ENCODE measurements at regions not wholly inside any gene's neighbourhood (a gene's known extent, or its start where the extent isn't known, plus 50 kb on each side); places are given as distances from the start of the nearest gene placed in this dataset.

DNA sequence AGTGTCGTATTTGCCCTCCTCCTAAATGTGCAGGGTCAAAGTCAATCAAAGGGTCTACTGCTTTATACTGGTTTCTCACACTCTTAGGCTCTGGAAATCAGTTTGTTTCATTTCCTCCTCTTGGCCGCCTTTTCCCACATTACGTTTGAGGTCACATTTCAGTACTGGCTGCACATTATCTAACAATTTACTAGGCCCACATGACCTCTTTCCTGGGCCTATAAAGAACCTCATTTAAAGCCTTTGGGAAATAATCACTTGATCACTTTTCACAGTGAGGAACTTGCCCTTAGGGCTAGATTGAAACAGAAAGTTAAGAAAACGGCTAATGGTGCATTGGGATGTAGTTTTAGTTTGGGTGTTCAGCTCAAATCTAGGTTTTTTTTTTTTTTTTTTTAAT is 497.5 kb downstream of the RERGL start:
- TF ChIP-seq, protein P1, sequence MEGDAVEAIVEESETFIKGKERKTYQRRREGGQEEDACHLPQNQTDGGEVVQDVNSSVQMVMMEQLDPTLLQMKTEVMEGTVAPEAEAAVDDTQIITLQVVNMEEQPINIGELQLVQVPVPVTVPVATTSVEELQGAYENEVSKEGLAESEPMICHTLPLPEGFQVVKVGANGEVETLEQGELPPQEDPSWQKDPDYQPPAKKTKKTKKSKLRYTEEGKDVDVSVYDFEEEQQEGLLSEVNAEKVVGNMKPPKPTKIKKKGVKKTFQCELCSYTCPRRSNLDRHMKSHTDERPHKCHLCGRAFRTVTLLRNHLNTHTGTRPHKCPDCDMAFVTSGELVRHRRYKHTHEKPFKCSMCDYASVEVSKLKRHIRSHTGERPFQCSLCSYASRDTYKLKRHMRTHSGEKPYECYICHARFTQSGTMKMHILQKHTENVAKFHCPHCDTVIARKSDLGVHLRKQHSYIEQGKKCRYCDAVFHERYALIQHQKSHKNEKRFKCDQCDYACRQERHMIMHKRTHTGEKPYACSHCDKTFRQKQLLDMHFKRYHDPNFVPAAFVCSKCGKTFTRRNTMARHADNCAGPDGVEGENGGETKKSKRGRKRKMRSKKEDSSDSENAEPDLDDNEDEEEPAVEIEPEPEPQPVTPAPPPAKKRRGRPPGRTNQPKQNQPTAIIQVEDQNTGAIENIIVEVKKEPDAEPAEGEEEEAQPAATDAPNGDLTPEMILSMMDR (IDR thresholded peaks at IDR 0.05), result no peak
- TF ChIP-seq, protein P2, sequence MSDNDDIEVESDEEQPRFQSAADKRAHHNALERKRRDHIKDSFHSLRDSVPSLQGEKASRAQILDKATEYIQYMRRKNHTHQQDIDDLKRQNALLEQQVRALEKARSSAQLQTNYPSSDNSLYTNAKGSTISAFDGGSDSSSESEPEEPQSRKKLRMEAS (CRISPR knock-in tag; IDR thresholded peaks at IDR 0.05), result no peak
- TF ChIP-seq, protein P3, sequence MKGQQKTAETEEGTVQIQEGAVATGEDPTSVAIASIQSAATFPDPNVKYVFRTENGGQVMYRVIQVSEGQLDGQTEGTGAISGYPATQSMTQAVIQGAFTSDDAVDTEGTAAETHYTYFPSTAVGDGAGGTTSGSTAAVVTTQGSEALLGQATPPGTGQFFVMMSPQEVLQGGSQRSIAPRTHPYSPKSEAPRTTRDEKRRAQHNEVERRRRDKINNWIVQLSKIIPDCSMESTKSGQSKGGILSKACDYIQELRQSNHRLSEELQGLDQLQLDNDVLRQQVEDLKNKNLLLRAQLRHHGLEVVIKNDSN (CRISPR knock-in tag; IDR thresholded peaks at IDR 0.05), result no peak
- TF ChIP-seq ELF4 (CRISPR knock-in tag; IDR thresholded peaks at IDR 0.05; ENCODE audit: low read depth) (no peak), TEAD4 (CRISPR knock-in tag; IDR thresholded peaks at IDR 0.05) (no peak)
- TF ChIP-seq, protein P4, sequence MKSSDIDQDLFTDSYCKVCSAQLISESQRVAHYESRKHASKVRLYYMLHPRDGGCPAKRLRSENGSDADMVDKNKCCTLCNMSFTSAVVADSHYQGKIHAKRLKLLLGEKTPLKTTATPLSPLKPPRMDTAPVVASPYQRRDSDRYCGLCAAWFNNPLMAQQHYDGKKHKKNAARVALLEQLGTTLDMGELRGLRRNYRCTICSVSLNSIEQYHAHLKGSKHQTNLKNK (CRISPR knock-in tag; IDR thresholded peaks at IDR 0.05), result no peak
